ENCODE measurements at regions not wholly inside any gene's neighbourhood (a gene's known extent, or its start where the extent isn't known, plus 50 kb on each side); places are given as distances from the start of the nearest gene placed in this dataset.
"Not testable (repeated sequence)": the region's sequence is repeated elsewhere in the genome, so short reads cannot be mapped to it uniquely, and the experiment has no call there.

GRCh38 chr1:172837816-172838679, 179.1 kb downstream of the FASLG start:
- DNase-seq (ENCODE audit: low read depth, low spot score), result no peak

- no peak for DNase-seq (ENCODE audit: low read depth, low spot score)
Measured at GRCh38 chr1:172838680-172839313, 179.9 kb downstream of the FASLG start.

GRCh38 chr1:172839639-172840038, 180.7 kb downstream of the FASLG start:
- DNase-seq (ENCODE audit: low read depth, low spot score), result not testable (repeated sequence)

GRCh38 chr1:172843444-172843843, 184.5 kb downstream of the FASLG start:
- DNase-seq (ENCODE audit: low read depth, low spot score), result no peak

- no peak for DNase-seq (ENCODE audit: low read depth, low spot score)
Measured at GRCh38 chr1:172845371-172845770, 186.5 kb downstream of the FASLG start.

GRCh38 chr1:172845865-172846264, 187.0 kb downstream of the FASLG start:
- no peak for DNase-seq (ENCODE audit: low read depth, low spot score)

- not testable (repeated sequence) for DNase-seq (ENCODE audit: low read depth, low spot score)
Measured at GRCh38 chr1:172847814-172848213, 188.9 kb downstream of the FASLG start.

- DNase-seq (ENCODE audit: low read depth, low spot score), result no peak
Measured at GRCh38 chr1:172849653-172850052, 190.8 kb downstream of the FASLG start.

GRCh38 chr1:172851077-172851476, 192.2 kb downstream of the FASLG start:
- DNase-seq (ENCODE audit: low read depth, low spot score), result no peak

- DNase-seq (ENCODE audit: low read depth, low spot score), result no peak
Measured at GRCh38 chr1:172851856-172852255, 193.0 kb downstream of the FASLG start.

- DNase-seq (ENCODE audit: low read depth, low spot score), result not testable (repeated sequence)
Measured at GRCh38 chr1:172855983-172856382, 194.8 kb downstream of the TNFSF18 start.

GRCh38 chr1:172863031-172863430, 187.7 kb downstream of the TNFSF18 start:
- no peak for DNase-seq (ENCODE audit: low read depth, low spot score)

GRCh38 chr1:172867216-172867818, 183.4 kb downstream of the TNFSF18 start:
- no peak for DNase-seq (ENCODE audit: low read depth, low spot score)

- DNase-seq (ENCODE audit: low read depth, low spot score), result no peak
Measured at GRCh38 chr1:172870901-172871606, 179.7 kb downstream of the TNFSF18 start.

GRCh38 chr1:172874950-172875349, 175.8 kb downstream of the TNFSF18 start:
- no peak for DNase-seq (ENCODE audit: low read depth, low spot score)

GRCh38 chr1:172875892-172876291, 174.8 kb downstream of the TNFSF18 start:
- DNase-seq (ENCODE audit: low read depth, low spot score), result no peak

GRCh38 chr1:172882385-172882784, 168.4 kb downstream of the TNFSF18 start:
- no peak for DNase-seq (ENCODE audit: low read depth, low spot score)

GRCh38 chr1:172882791-172883386, 167.9 kb downstream of the TNFSF18 start:
- no peak for DNase-seq (ENCODE audit: low read depth, low spot score)

GRCh38 chr1:172883387-172883791, 167.4 kb downstream of the TNFSF18 start:
- DNase-seq (ENCODE audit: low read depth, low spot score), result no peak

- no peak for DNase-seq (ENCODE audit: low read depth, low spot score)
Measured at GRCh38 chr1:172883844-172884243, 166.9 kb downstream of the TNFSF18 start.

- no peak for DNase-seq (ENCODE audit: low read depth, low spot score)
Measured at GRCh38 chr1:172885411-172885810, 165.3 kb downstream of the TNFSF18 start.

- DNase-seq (ENCODE audit: low read depth, low spot score), result peak; percentile 70
Measured at GRCh38 chr1:172885971-172886370, 164.8 kb downstream of the TNFSF18 start.

Measured in astrocyte of the hippocampus (primary cell).